ENCODE measurements at regions not wholly inside any gene's neighbourhood (a gene's known extent, or its start where the extent isn't known, plus 50 kb on each side); places are given as distances from the start of the nearest gene placed in this dataset.
A peak's percentile ranks its signal among the peaks of the same experiment; 100 is the strongest.

GRCh38 chr2:65724752-65725151 lies 292.4 kb upstream of the SPRED2 start:
- Mint-ChIP-seq H3K27me3 (peaks cover 14 to 34% (median 31%) of the 10 kb centered on the region in 3 donors), H3K9me3 (peaks cover 0 to 16% (median 9%) of the 10 kb centered on the region in 7 donors), H3K4me1 (no peaks in the 10 kb centered on the region), H3K4me3 (no peak overlapping the region), H3K27ac (no peak overlapping the region), H3K36me3 (peaks cover 0 to 6% of the 10 kb centered on the region in 2 donors)
- ATAC-seq (ENCODE audit: low read depth in 2 of 2) (no peak), DNase-seq (no peak)

GRCh38 chr2:65724336-65724735 lies 291.9 kb upstream of the SPRED2 start:
- Mint-ChIP-seq H3K4me3 (no peak overlapping the region), H3K4me1 (no peaks in the 10 kb centered on the region), H3K36me3 (peaks cover 0 to 6% of the 10 kb centered on the region in 2 donors), H3K27ac (no peak overlapping the region), H3K27me3 (peaks cover 14 to 35% (median 31%) of the 10 kb centered on the region in 3 donors), H3K9me3 (peaks cover 0 to 16% (median 9%) of the 10 kb centered on the region in 7 donors)
- DNase-seq (no peak), ATAC-seq (ENCODE audit: low read depth in 2 of 2) (no peak)

GRCh38 chr2:65722028-65722778 lies 289.8 kb upstream of the SPRED2 start:
- Mint-ChIP-seq H3K36me3 (peaks cover 0 to 6% of the 10 kb centered on the region in 2 donors), H3K4me3 (no peak overlapping the region), H3K27ac (no peak overlapping the region), H3K4me1 (no peaks in the 10 kb centered on the region), H3K9me3 (peaks cover 0 to 16% (median 8%) of the 10 kb centered on the region in 7 donors), H3K27me3 (peaks cover 14 to 42% (median 40%) of the 10 kb centered on the region in 3 donors)
- DNase-seq, result no peak
- ATAC-seq (ENCODE audit: low read depth in 2 of 2), result no peak

GRCh38 chr2:65716698-65717097 lies 284.3 kb upstream of the SPRED2 start:
- DNase-seq (no peak), ATAC-seq (ENCODE audit: low read depth in 2 of 2) (no peak)
- H3K27ac Mint-ChIP-seq, result no peak overlapping the region
- H3K27me3 Mint-ChIP-seq, result peaks cover 6 to 32% (median 29%) of the 10 kb centered on the region in 3 donors
- no peaks in the 10 kb centered on the region for H3K36me3 Mint-ChIP-seq
- no peaks in the 10 kb centered on the region for H3K4me1 Mint-ChIP-seq
- H3K4me3 Mint-ChIP-seq, result no peak overlapping the region
- no peaks in the 10 kb centered on the region for H3K9me3 Mint-ChIP-seq

- no peaks in the 10 kb centered on the region for H3K9me3 Mint-ChIP-seq
- no peak overlapping the region for H3K4me3 Mint-ChIP-seq
- H3K36me3 Mint-ChIP-seq, result no peaks in the 10 kb centered on the region
- no peak overlapping the region for H3K27ac Mint-ChIP-seq
- ATAC-seq (ENCODE audit: low read depth in 2 of 2) (no peak), DNase-seq (no peak)
- no peaks in the 10 kb centered on the region for H3K4me1 Mint-ChIP-seq
- peaks cover 2 to 25% (median 24%) of the 10 kb centered on the region in 3 donors for H3K27me3 Mint-ChIP-seq
These were observed 282.9 kb upstream of the SPRED2 start for GRCh38 chr2:65715323-65715722.

GRCh38 chr2:65714866-65715265 lies 282.5 kb upstream of the SPRED2 start:
- Mint-ChIP-seq H3K27me3 (peaks cover 5 to 24% (median 22%) of the 10 kb centered on the region in 3 donors), H3K9me3 (no peaks in the 10 kb centered on the region), H3K4me1 (no peaks in the 10 kb centered on the region), H3K36me3 (no peaks in the 10 kb centered on the region), H3K4me3 (no peak overlapping the region), H3K27ac (no peak overlapping the region)
- ATAC-seq (ENCODE audit: low read depth in 2 of 2) (no peak), DNase-seq (no peak)

- Mint-ChIP-seq H3K36me3 (no peaks in the 10 kb centered on the region), H3K4me1 (no peaks in the 10 kb centered on the region), H3K9me3 (peaks cover 0 to 5% (median 0%) of the 10 kb centered on the region in 7 donors), H3K27me3 (peaks cover 21 to 33% (median 27%) of the 10 kb centered on the region in 3 donors), H3K27ac (no peak overlapping the region), H3K4me3 (peak overlapping the region in 1 of 8 donors; percentile 13)
- no peak for ATAC-seq (ENCODE audit: low read depth in 2 of 2)
- no peak for DNase-seq
These were observed 279.5 kb upstream of the SPRED2 start for GRCh38 chr2:65711863-65712262.

GRCh38 chr2:65710779-65711295 lies 278.4 kb upstream of the SPRED2 start:
- H3K9me3 Mint-ChIP-seq, result peaks cover 0 to 5% (median 0%) of the 10 kb centered on the region in 7 donors
- H3K4me1 Mint-ChIP-seq, result no peaks in the 10 kb centered on the region
- DNase-seq, result peak; percentile 3
- peaks cover 16 to 38% (median 23%) of the 10 kb centered on the region in 3 donors for H3K27me3 Mint-ChIP-seq
- no peaks in the 10 kb centered on the region for H3K36me3 Mint-ChIP-seq
- ATAC-seq (ENCODE audit: low read depth in 2 of 2), result no peak
- H3K27ac Mint-ChIP-seq, result no peak overlapping the region
- no peak overlapping the region for H3K4me3 Mint-ChIP-seq

- H3K36me3 Mint-ChIP-seq, result no peaks in the 10 kb centered on the region
- H3K27ac Mint-ChIP-seq, result no peak overlapping the region
- DNase-seq (no peak), ATAC-seq (ENCODE audit: low read depth in 2 of 2) (no peak)
- no peak overlapping the region for H3K4me3 Mint-ChIP-seq
- H3K9me3 Mint-ChIP-seq, result peaks cover 0 to 5% (median 0%) of the 10 kb centered on the region in 7 donors
- peaks cover 19 to 42% (median 20%) of the 10 kb centered on the region in 3 donors for H3K27me3 Mint-ChIP-seq
- H3K4me1 Mint-ChIP-seq, result no peaks in the 10 kb centered on the region
These were observed 278.0 kb upstream of the SPRED2 start for GRCh38 chr2:65710356-65710755.

GRCh38 chr2:65708086-65708485 lies 275.7 kb upstream of the SPRED2 start:
- H3K4me3 Mint-ChIP-seq, result no peak overlapping the region
- ATAC-seq (ENCODE audit: low read depth in 2 of 2) (no peak), DNase-seq (no peak)
- H3K36me3 Mint-ChIP-seq, result no peaks in the 10 kb centered on the region
- H3K27me3 Mint-ChIP-seq, result peaks cover 31 to 52% (median 32%) of the 10 kb centered on the region in 3 donors
- H3K27ac Mint-ChIP-seq, result no peak overlapping the region
- peaks cover 0 to 5% (median 0%) of the 10 kb centered on the region in 7 donors for H3K9me3 Mint-ChIP-seq
- no peaks in the 10 kb centered on the region for H3K4me1 Mint-ChIP-seq

GRCh38 chr2:65706411-65706810 lies 274.0 kb upstream of the SPRED2 start:
- no peak for ATAC-seq (ENCODE audit: low read depth in 2 of 2)
- Mint-ChIP-seq H3K4me1 (no peaks in the 10 kb centered on the region), H3K9me3 (peaks cover 0 to 5% (median 0%) of the 10 kb centered on the region in 7 donors), H3K36me3 (no peaks in the 10 kb centered on the region), H3K4me3 (no peak overlapping the region), H3K27ac (no peak overlapping the region), H3K27me3 (peaks cover 38 to 61% (median 42%) of the 10 kb centered on the region in 3 donors)
- no peak for DNase-seq

- peaks cover 38 to 48% (median 46%) of the 10 kb centered on the region in 3 donors for H3K27me3 Mint-ChIP-seq
- DNase-seq, result no peak
- H3K4me3 Mint-ChIP-seq, result no peak overlapping the region
- ATAC-seq (ENCODE audit: low read depth in 2 of 2), result no peak
- H3K4me1 Mint-ChIP-seq, result no peaks in the 10 kb centered on the region
- H3K9me3 Mint-ChIP-seq, result no peaks in the 10 kb centered on the region
- no peak overlapping the region for H3K27ac Mint-ChIP-seq
- H3K36me3 Mint-ChIP-seq, result no peaks in the 10 kb centered on the region
These were observed 268.8 kb upstream of the SPRED2 start for GRCh38 chr2:65701191-65701590.

- DNase-seq, result no peak
These were observed 268.3 kb upstream of the SPRED2 start for GRCh38 chr2:65700720-65701119.

GRCh38 chr2:65700004-65700651 lies 267.7 kb upstream of the SPRED2 start:
- no peaks in the 10 kb centered on the region for H3K9me3 Mint-ChIP-seq
- peaks cover 38 to 42% (median 42%) of the 10 kb centered on the region in 3 donors for H3K27me3 Mint-ChIP-seq
- no peaks in the 10 kb centered on the region for H3K4me1 Mint-ChIP-seq
- H3K36me3 Mint-ChIP-seq, result no peaks in the 10 kb centered on the region
- H3K27ac Mint-ChIP-seq, result no peak overlapping the region
- DNase-seq (no peak), ATAC-seq (ENCODE audit: low read depth in 2 of 2) (no peak)
- H3K4me3 Mint-ChIP-seq, result no peak overlapping the region

More at GRCh38 chr2:65700720-65701119, 268.3 kb upstream of the SPRED2 start:
- H3K36me3 Mint-ChIP-seq, result no peaks in the 10 kb centered on the region
- no peak overlapping the region for H3K4me3 Mint-ChIP-seq
- ATAC-seq (ENCODE audit: low read depth in 2 of 2), result no peak
- H3K27me3 Mint-ChIP-seq, result peaks cover 38 to 48% (median 46%) of the 10 kb centered on the region in 3 donors
- H3K27ac Mint-ChIP-seq, result no peak overlapping the region
- H3K4me1 Mint-ChIP-seq, result no peaks in the 10 kb centered on the region
- no peaks in the 10 kb centered on the region for H3K9me3 Mint-ChIP-seq

All from naive B cell (primary cell).